H9 (cell line): ENCODE measurements at regions not wholly inside any gene's neighbourhood (a gene's known extent, or its start where the extent isn't known, plus 50 kb on each side); places are given as distances from the start of the nearest gene placed in this dataset.
A peak's percentile ranks its signal among the peaks of the same experiment; 100 is the strongest.
"Not testable (repeated sequence)": the region's sequence is repeated elsewhere in the genome, so short reads cannot be mapped to it uniquely, and the experiment has no call there.

ENCODE experiments used
- DNase-seq: peaks from one replicate; pipeline ENCODE4 v3.0.0-alpha.2; 2017
- H2AFZ ChIP-seq: one replicate; pipeline ENCODE4 v1.6.1; 2013; ENCODE audit warnings: mild to moderate bottlenecking, low read length, control low read depth, moderate library complexity
- H2AK5ac ChIP-seq: 2 replicates; pipeline ENCODE4 v1.6.1; 2013; ENCODE audit warnings: low read length, control low read depth, mixed read lengths; ENCODE audit not compliant: insufficient read length
- H2BK120ac ChIP-seq: one replicate; pipeline ENCODE4 v1.6.1; 2013; ENCODE audit warnings: low read depth, mild to moderate bottlenecking, low read length, control low read depth, inconsistent platforms; ENCODE audit not compliant: poor library complexity, severe bottlenecking
- H2BK12ac ChIP-seq: 2 replicates; pipeline ENCODE4 v1.6.1; 2013; ENCODE audit warnings: low read length, control low read depth, mixed read lengths, low read depth; ENCODE audit not compliant: insufficient read length
- H2BK15ac ChIP-seq: 2 replicates; pipeline ENCODE4 v1.6.1; 2013; ENCODE audit warnings: low read depth, low read length, control low read depth
- H2BK20ac ChIP-seq: one replicate; pipeline ENCODE4 v1.6.1; 2013; ENCODE audit warnings: low read depth, mild to moderate bottlenecking, low read length, control low read depth, inconsistent platforms; ENCODE audit not compliant: poor library complexity, severe bottlenecking
- H2BK5ac ChIP-seq: 2 replicates; pipeline ENCODE4 v1.6.1; 2013; ENCODE audit warnings: low read length, control low read depth, mixed read lengths; ENCODE audit not compliant: insufficient read length
- H3K14ac ChIP-seq: 2 replicates; pipeline ENCODE4 v1.6.1; 2013; ENCODE audit warnings: low read length, control low read depth; ENCODE audit not compliant: insufficient read depth
- H3K18ac ChIP-seq: 2 replicates; pipeline ENCODE4 v1.6.1; 2013; ENCODE audit warnings: low read depth, mild to moderate bottlenecking, mixed read lengths, low read length, control low read depth; ENCODE audit not compliant: insufficient read length
- H3K23ac ChIP-seq: 2 replicates; pipeline ENCODE4 v1.6.1; 2013; ENCODE audit warnings: low read length, control low read depth, mixed read lengths, low read depth; ENCODE audit not compliant: insufficient read length
- H3K23me2 ChIP-seq: 2 replicates; pipeline ENCODE4 v1.6.1; 2013; ENCODE audit warnings: low read depth, mild to moderate bottlenecking, mixed read lengths, low read length, control low read depth; ENCODE audit not compliant: insufficient read length, poor library complexity, severe bottlenecking
- H3K27ac ChIP-seq: 2 replicates; pipeline ENCODE4 v1.5.1; 2013; ENCODE audit warnings: low read length, control low read depth, mixed read lengths, low read depth; ENCODE audit not compliant: insufficient read length
- H3K27me3 ChIP-seq: 2 replicates; pipeline ENCODE4 v1.6.1; 2013; ENCODE audit warnings: low read length, control low read depth, inconsistent platforms; ENCODE audit not compliant: insufficient read depth
- H3K4ac ChIP-seq: 2 replicates; pipeline ENCODE4 v1.6.1; 2013; ENCODE audit warnings: low read depth, mild to moderate bottlenecking, control low read depth, inconsistent platforms, low read length, moderate library complexity
- H3K4me1 ChIP-seq: 2 replicates; pipeline ENCODE4 v1.6.1; 2013; ENCODE audit warnings: low read length, control low read depth, inconsistent platforms; ENCODE audit not compliant: insufficient read depth
- H3K4me2 ChIP-seq: 2 replicates; pipeline ENCODE4 v1.6.1; 2013; ENCODE audit warnings: low read length, control low read depth, mixed read lengths; ENCODE audit not compliant: insufficient read length, insufficient read depth
- H3K56ac ChIP-seq: 2 replicates; pipeline ENCODE4 v1.6.1; 2013; ENCODE audit warnings: low read depth, mild to moderate bottlenecking, mixed read lengths, low read length, control low read depth; ENCODE audit not compliant: insufficient read length
- H3K79me1 ChIP-seq: 2 replicates; pipeline ENCODE4 v1.6.1; 2013; ENCODE audit warnings: low read depth, mild to moderate bottlenecking, moderate library complexity, low read length, control low read depth, inconsistent platforms; ENCODE audit not compliant: insufficient read depth, poor library complexity, severe bottlenecking
- H3K79me2 ChIP-seq: 2 replicates; pipeline ENCODE4 v1.6.1; 2013; ENCODE audit warnings: low read length, control low read depth, inconsistent platforms; ENCODE audit not compliant: insufficient read depth
- H3K9ac ChIP-seq: 2 replicates; pipeline ENCODE4 v1.6.1; 2013; ENCODE audit warnings: low read length, control low read depth, mixed read lengths; ENCODE audit not compliant: insufficient read length; ENCODE audit errors: extremely low read depth
- H3K9me3 ChIP-seq: one replicate; pipeline ENCODE4 v1.6.1; 2013; ENCODE audit warnings: low read depth, low read length, inconsistent platforms; ENCODE audit not compliant: control insufficient read depth
- H3T11ph ChIP-seq: one replicate; pipeline ENCODE4 v1.6.1; 2013; ENCODE audit warnings: mild to moderate bottlenecking, low read length, control low read depth, inconsistent platforms
- H4K20me1 ChIP-seq: one replicate; pipeline ENCODE4 v1.6.1; 2013; ENCODE audit not compliant: control insufficient read depth, insufficient read length, insufficient read depth
- H4K5ac ChIP-seq: 2 replicates; pipeline ENCODE4 v1.6.1; 2013; ENCODE audit warnings: low read depth, mild to moderate bottlenecking, mixed read lengths, low read length, control low read depth; ENCODE audit not compliant: insufficient read length
- H4K8ac ChIP-seq: replicated peaks from 2 replicates; pipeline ENCODE4 v1.6.1; 2013; ENCODE audit warnings: low read length, control low read depth, mixed read lengths, low read depth; ENCODE audit not compliant: insufficient read length
- H4K91ac ChIP-seq: 2 replicates; pipeline ENCODE4 v1.6.1; 2013; ENCODE audit warnings: low read depth, mild to moderate bottlenecking, moderate library complexity, mixed read lengths, low read length, control low read depth; ENCODE audit not compliant: insufficient read length
- H3K27ac Mint-ChIP-seq, 3 experiments: 2 replicates in 2 of 3; 3 replicates in 1 of 3; pipeline ENCODE4 v1.8.0; 2020 to 2021; ENCODE audit warnings: mixed read lengths in 3 of 3, mild to moderate bottlenecking in 1 of 3, moderate library complexity in 1 of 3
- H3K27me3 Mint-ChIP-seq: 2 replicates; pipeline ENCODE4 v1.8.0; 2021; ENCODE audit warnings: low read depth, mild to moderate bottlenecking, moderate library complexity, mixed read lengths
- H3K36me3 Mint-ChIP-seq, 3 experiments: 2 replicates in 2 of 3; 3 replicates in 1 of 3; pipeline ENCODE4 v1.8.0; 2020 to 2021; ENCODE audit warnings: low read depth in 3 of 3, mixed read lengths in 3 of 3; ENCODE audit not compliant: insufficient read depth in 1 of 3
- H3K4me1 Mint-ChIP-seq, 2 experiments: 2 replicates each; pipeline ENCODE4 v1.8.0; 2020; ENCODE audit warnings: mixed read lengths in 2 of 2
- H3K4me3 Mint-ChIP-seq, 2 experiments: 2 replicates in 1 of 2; 3 replicates in 1 of 2; pipeline ENCODE4 v1.8.0; 2020 to 2021; ENCODE audit warnings: mild to moderate bottlenecking in 2 of 2, mixed read lengths in 2 of 2, moderate library complexity in 1 of 2
- H3K9me3 Mint-ChIP-seq, 2 experiments: 2 replicates in 1 of 2; 3 replicates in 1 of 2; pipeline ENCODE4 v1.8.0; 2020; ENCODE audit warnings: mild to moderate bottlenecking in 2 of 2, mixed read lengths in 2 of 2, moderate library complexity in 1 of 2
- CTCF ChIP-seq: fragments of 200-600 bp; sonication (generic); conservative IDR thresholded peaks from 3 replicates; pipeline ENCODE4 v1.8.0; 2021; ENCODE audit warnings: antibody characterized with exemption, mild to moderate bottlenecking
- WGBS: extraction: QIAGEN DNeasy Blood & Tissue Kit; methylation state at CpG from one replicate; pipeline ENCODE4 v1.1.7; 2013; ENCODE audit warnings: missing lambda C conversion rate, low lambda C conversion rate, mixed read lengths; ENCODE audit not compliant: insufficient read length; ENCODE audit errors: extremely low coverage; 5-methylcytosine and 5-hydroxymethylcytosine counted together

- Histone ChIP-seq H2BK20ac (no peak overlapping the region), H3K4me1 (no peaks in the 10 kb centered on the region), H3K27ac (no peak overlapping the region), H3K4me2 (no peak overlapping the region), H3K9ac (no peak overlapping the region), H3K23ac (no peak overlapping the region), H3K27me3 (no peaks in the 10 kb centered on the region), H3K79me1 (no peaks in the 10 kb centered on the region), H2BK12ac (no peak overlapping the region), H3K23me2 (no peaks in the 10 kb centered on the region), H3K14ac (no peak overlapping the region), H3K79me2 (peaks cover 25% of the 10 kb centered on the region; the same call in 1 of the 2 replicates), H4K20me1 (no peaks in the 10 kb centered on the region), H3K9me3 (no peaks in the 10 kb centered on the region), H2BK15ac (no peak overlapping the region), H2BK120ac (no peak overlapping the region), H3T11ph (no peak overlapping the region), H4K8ac (no peak overlapping the region), H4K91ac (no peak overlapping the region), H3K56ac (no peak overlapping the region), H2AK5ac (no peak overlapping the region), H3K4ac (no peak overlapping the region), H3K18ac (no peak overlapping the region), H2AFZ (no peak overlapping the region), H4K5ac (no peak overlapping the region), H2BK5ac (no peak overlapping the region)
- WGBS, result no CpG with 5 or more reads among the region's 5 CpGs
- Mint-ChIP-seq H3K36me3 (peaks cover 0 to 12% (median 2%) of the 10 kb centered on the region in 3 experiments; a peak in 4 of 7 replicates), H3K4me3 (no peak overlapping the region), H3K27ac (peak overlapping the region in 1 of 3 experiments; percentile 69; a peak in 2 of 7 replicates), H3K4me1 (peaks cover 14 to 32% of the 10 kb centered on the region in 2 experiments), H3K9me3 (0 out of 5 replicates have a peak, but pooled peaks cover 0 to 8% of the 10 kb centered on the region in 2 experiments), H3K27me3 (no peaks in the 10 kb centered on the region; the same call in 1 of the 2 replicates)
- no peak for DNase-seq
- TF ChIP-seq CTCF, result no peak
Observed at GRCh38 chr3:191922570-191922969, 461.6 kb downstream of the PYDC2 start.

- peak overlapping the region; percentile 59 for H3K4me2 ChIP-seq
Observed at GRCh38 chr3:191927183-191927817, 466.3 kb downstream of the PYDC2 start.

More at GRCh38 chr3:191927183-191927817, 466.3 kb downstream of the PYDC2 start:
- H3K18ac ChIP-seq, H2BK5ac ChIP-seq, H2BK12ac ChIP-seq, H4K8ac ChIP-seq, H3K23ac ChIP-seq, H4K20me1 ChIP-seq, H3K27me3 ChIP-seq, H4K91ac ChIP-seq, H2AK5ac ChIP-seq, H3K9me3 ChIP-seq, H3K14ac ChIP-seq, H3T11ph ChIP-seq, H3K56ac ChIP-seq, H3K23me2 ChIP-seq, H2BK15ac ChIP-seq, H2BK20ac ChIP-seq, H3K4me1 ChIP-seq, H3K79me1 ChIP-seq, H2AFZ ChIP-seq, H3K27me3 Mint-ChIP-seq, H3K4ac ChIP-seq, H4K5ac ChIP-seq: not testable (repeated sequence)
- Mint-ChIP-seq H3K9me3 (peaks cover 10 to 24% of the 10 kb centered on the region in 2 experiments; a peak in 4 of 5 replicates), H3K4me1 (peaks cover 29 to 48% of the 10 kb centered on the region in 2 experiments), H3K4me3 (peak overlapping the region; percentile 54 to 63; a peak in 4 of 5 replicates), H3K36me3 (peaks cover 16 to 20% (median 19%) of the 10 kb centered on the region in 3 experiments), H3K27ac (peak overlapping the region; percentile 96 to 99 (median 98))
- WGBS, result no CpG with 5 or more reads among the region's 8 CpGs
- Histone ChIP-seq H3K27ac (peak overlapping the region; percentile 93), H3K79me2 (peaks cover 18% of the 10 kb centered on the region; the same call in 1 of the 2 replicates), H2BK120ac (peak overlapping the region; percentile 88), H3K9ac (peak overlapping the region; percentile 74)
- DNase-seq, result peak; percentile 63
